ENCODE measurements at regions not wholly inside any gene's neighbourhood (a gene's known extent, or its start where the extent isn't known, plus 50 kb on each side); places are given as distances from the start of the nearest gene placed in this dataset.

DNA sequence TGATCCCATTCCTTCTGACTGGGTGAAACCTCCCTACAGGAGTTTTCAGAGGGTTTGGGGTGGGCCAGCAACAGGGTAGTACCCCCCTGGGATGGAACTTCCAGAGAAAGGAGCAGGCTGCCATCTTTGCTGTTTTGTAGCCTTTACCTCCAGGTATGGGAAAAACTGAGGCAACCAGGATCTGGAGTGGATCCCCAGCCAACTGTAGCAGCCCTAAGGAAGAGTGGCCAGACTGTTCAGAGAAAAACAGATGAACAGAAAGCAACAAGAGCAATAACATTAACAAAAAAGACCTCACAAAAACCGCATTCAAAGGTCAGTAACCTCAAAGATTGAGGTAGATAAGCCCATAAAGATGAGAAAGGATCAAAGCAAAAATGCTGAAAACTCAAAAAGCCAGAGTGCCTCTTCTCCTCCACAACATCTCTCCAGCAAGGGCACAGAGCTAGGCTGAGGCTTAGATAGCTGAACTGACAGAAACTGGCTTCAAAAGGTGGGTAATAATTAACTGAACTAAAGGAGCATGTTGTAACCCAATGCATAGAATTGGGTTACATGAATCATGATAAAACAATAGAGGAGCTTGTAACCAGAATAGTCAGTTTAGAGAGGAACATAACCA lies 1288.6 kb upstream of the CNTN5 start:
- H3K27ac ChIP-seq (ENCODE audit: low read depth, low read length), result no peak overlapping the region
- no peak overlapping the region for H3K4me2 ChIP-seq (ENCODE audit: low read length)
- H3F3A ChIP-seq (ENCODE audit: control insufficient read depth, insufficient read depth), result no peaks in the 10 kb centered on the region
- H3K4me3 ChIP-seq (ENCODE audit: low read length), result no peak overlapping the region
- H3K9me2 ChIP-seq (replicated peaks; ENCODE audit: control insufficient read depth, low read length), result no peaks in the 10 kb centered on the region
- TF ChIP-seq, protein P1, sequence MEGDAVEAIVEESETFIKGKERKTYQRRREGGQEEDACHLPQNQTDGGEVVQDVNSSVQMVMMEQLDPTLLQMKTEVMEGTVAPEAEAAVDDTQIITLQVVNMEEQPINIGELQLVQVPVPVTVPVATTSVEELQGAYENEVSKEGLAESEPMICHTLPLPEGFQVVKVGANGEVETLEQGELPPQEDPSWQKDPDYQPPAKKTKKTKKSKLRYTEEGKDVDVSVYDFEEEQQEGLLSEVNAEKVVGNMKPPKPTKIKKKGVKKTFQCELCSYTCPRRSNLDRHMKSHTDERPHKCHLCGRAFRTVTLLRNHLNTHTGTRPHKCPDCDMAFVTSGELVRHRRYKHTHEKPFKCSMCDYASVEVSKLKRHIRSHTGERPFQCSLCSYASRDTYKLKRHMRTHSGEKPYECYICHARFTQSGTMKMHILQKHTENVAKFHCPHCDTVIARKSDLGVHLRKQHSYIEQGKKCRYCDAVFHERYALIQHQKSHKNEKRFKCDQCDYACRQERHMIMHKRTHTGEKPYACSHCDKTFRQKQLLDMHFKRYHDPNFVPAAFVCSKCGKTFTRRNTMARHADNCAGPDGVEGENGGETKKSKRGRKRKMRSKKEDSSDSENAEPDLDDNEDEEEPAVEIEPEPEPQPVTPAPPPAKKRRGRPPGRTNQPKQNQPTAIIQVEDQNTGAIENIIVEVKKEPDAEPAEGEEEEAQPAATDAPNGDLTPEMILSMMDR (IDR thresholded peaks at IDR 0.05; ENCODE audit: low read depth, low read length, poor library complexity, severe bottlenecking), result no peak
- no peak for TF ChIP-seq EZH2phosphoT487 (IDR thresholded peaks at IDR 0.05; ENCODE audit: borderline replicate concordance, low read length)
- no peaks in the 10 kb centered on the region for H3K9me3 ChIP-seq (ENCODE audit: control insufficient read depth, insufficient read depth, low read length)
- no peaks in the 10 kb centered on the region for H3K36me3 ChIP-seq (ENCODE audit: control insufficient read depth, low read length)
- no peaks in the 10 kb centered on the region for H4K20me1 ChIP-seq (ENCODE audit: control insufficient read depth, insufficient read depth, low read depth, low read length)
- H3K4me1 ChIP-seq (ENCODE audit: control insufficient read depth, low read length), result no peaks in the 10 kb centered on the region
- no peaks in the 10 kb centered on the region for H3K79me2 ChIP-seq (ENCODE audit: control insufficient read depth, low read length)
- H3K27me3 ChIP-seq (ENCODE audit: control insufficient read depth, low read length), result no peaks in the 10 kb centered on the region

DNA sequence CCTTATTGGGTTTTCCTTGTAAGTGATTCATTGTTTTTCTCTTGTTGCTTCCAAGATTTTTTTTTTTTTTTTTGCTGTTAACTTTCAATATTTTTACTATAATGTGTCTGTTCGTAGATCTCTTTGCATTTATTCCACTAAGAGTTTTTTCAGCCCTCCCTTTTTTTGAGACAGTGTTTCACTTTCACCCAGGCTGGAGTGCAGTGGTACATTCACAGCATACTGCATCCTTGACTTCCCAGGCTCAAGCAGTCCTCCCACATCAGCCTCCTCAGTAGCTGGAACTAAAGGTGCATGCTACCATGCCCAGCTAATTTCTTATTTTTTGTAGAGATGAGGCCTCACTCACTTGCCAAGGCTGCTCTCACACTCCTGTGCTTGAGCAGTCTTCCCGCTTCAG lies 1282.0 kb upstream of the CNTN5 start:
- no peaks in the 10 kb centered on the region for H3K36me3 ChIP-seq (ENCODE audit: control insufficient read depth, low read length)
- no peak overlapping the region for H3K4me3 ChIP-seq (ENCODE audit: low read length)
- TF ChIP-seq, protein P1 (IDR thresholded peaks at IDR 0.05; ENCODE audit: low read depth, low read length, poor library complexity, severe bottlenecking), result no peak
- TF ChIP-seq EZH2phosphoT487 (IDR thresholded peaks at IDR 0.05; ENCODE audit: borderline replicate concordance, low read length), result no peak
- no peaks in the 10 kb centered on the region for H3K4me1 ChIP-seq (ENCODE audit: control insufficient read depth, low read length)
- no peaks in the 10 kb centered on the region for H3K27me3 ChIP-seq (ENCODE audit: control insufficient read depth, low read length)
- H3K79me2 ChIP-seq (ENCODE audit: control insufficient read depth, low read length), result no peaks in the 10 kb centered on the region
- no peaks in the 10 kb centered on the region for H3F3A ChIP-seq (ENCODE audit: control insufficient read depth, insufficient read depth)
- H3K4me2 ChIP-seq (ENCODE audit: low read length), result no peak overlapping the region
- H4K20me1 ChIP-seq (ENCODE audit: control insufficient read depth, insufficient read depth, low read depth, low read length), result no peaks in the 10 kb centered on the region
- H3K9me3 ChIP-seq (ENCODE audit: control insufficient read depth, insufficient read depth, low read length), result no peaks in the 10 kb centered on the region; the same call in 1 of the 2 replicates
- H3K27ac ChIP-seq (ENCODE audit: low read depth, low read length), result no peak overlapping the region
- H3K9me2 ChIP-seq (replicated peaks; ENCODE audit: control insufficient read depth, low read length), result no peaks in the 10 kb centered on the region

DNA sequence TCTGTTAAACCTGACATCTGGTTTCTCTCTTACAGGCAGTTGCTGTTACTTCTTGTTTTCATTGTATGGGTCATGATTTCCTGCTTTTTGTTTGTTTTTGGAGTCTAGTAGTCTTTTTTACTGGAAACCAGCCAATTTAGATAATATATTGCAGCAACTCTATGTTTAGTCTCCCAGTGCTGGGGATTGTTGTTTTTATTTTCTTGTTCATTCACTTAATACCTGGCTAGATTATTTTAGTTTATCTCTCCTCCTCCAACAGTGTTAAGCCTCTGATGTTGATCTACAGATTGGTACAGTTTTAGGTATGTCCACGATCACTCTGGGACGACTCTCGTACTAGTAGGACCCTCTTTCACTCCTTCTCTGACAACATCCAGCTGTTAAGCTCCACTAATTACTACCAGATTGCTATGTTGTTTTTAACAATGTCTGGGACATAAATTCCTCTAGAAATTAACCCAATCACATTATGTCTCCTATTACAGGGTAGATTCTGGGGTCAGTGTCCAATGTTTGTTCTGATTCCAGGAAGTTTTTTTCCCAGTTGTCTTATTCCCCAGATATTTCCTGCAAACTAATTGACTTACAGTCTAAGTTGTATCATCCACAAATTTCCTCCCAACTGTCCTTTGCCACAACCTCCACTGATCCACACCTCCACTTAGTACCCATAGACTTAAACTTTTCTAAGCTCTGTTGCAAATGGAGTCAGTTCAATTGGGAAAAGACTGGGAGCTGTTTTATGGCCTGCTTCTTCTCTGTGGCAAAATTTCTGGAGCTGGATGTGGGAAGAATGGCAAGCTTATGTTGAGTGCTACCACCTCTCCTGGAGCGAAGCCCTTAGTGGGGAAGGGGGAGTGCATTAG lies 1280.6 kb upstream of the CNTN5 start:
- Histone ChIP-seq H3K9me2 (replicated peaks; ENCODE audit: control insufficient read depth, low read length) (no peaks in the 10 kb centered on the region), H3K36me3 (ENCODE audit: control insufficient read depth, low read length) (no peaks in the 10 kb centered on the region), H3K9me3 (ENCODE audit: control insufficient read depth, insufficient read depth, low read length) (no peaks in the 10 kb centered on the region; the same call in 1 of the 2 replicates), H3K27me3 (ENCODE audit: control insufficient read depth, low read length) (no peaks in the 10 kb centered on the region), H3K4me1 (ENCODE audit: control insufficient read depth, low read length) (no peaks in the 10 kb centered on the region), H4K20me1 (ENCODE audit: control insufficient read depth, insufficient read depth, low read depth, low read length) (no peaks in the 10 kb centered on the region), H3K79me2 (ENCODE audit: control insufficient read depth, low read length) (no peaks in the 10 kb centered on the region), H3K27ac (ENCODE audit: low read depth, low read length) (no peak overlapping the region), H3F3A (ENCODE audit: control insufficient read depth, insufficient read depth) (no peaks in the 10 kb centered on the region), H3K4me3 (ENCODE audit: low read length) (no peak overlapping the region), H3K4me2 (ENCODE audit: low read length) (no peak overlapping the region)
- TF ChIP-seq EZH2phosphoT487 (IDR thresholded peaks at IDR 0.05; ENCODE audit: borderline replicate concordance, low read length), result no peak
- TF ChIP-seq, protein P1 (IDR thresholded peaks at IDR 0.05; ENCODE audit: low read depth, low read length, poor library complexity, severe bottlenecking), result no peak
